Thyroid gland (tissue), 4 donors: ENCODE measurements at regions not wholly inside any gene's neighbourhood (a gene's known extent, or its start where the extent isn't known, plus 50 kb on each side); places are given as distances from the start of the nearest gene placed in this dataset.

Experiments used
- DNase-seq, 2 donors: peaks; one replicate each; pipeline ENCODE4 v3.0.0-alpha.2; 2019
- H3K27ac ChIP-seq, 3 donors: fragments of 200-600 bp; sonication (generic); 1 replicate in 2 of 3; 2 replicates in 1 of 3; pipeline ENCODE4 v1.5.1; 2016 to 2019; ENCODE audit warnings: mild to moderate bottlenecking in 1 of 3, moderate library complexity in 1 of 3
- H3K27me3 ChIP-seq: fragments of 200-600 bp; sonication (generic); one replicate; pipeline ENCODE4 v1.5.1; 2019
- H3K36me3 ChIP-seq, 2 donors: fragments of 200-600 bp; sonication (generic); one replicate each; pipeline ENCODE4 v1.5.1; 2016 to 2019
- H3K4me1 ChIP-seq, 2 donors: fragments of 200-600 bp; sonication (generic); one replicate each; pipeline ENCODE4 v1.5.1; 2017 to 2019
- H3K4me3 ChIP-seq, 3 donors: fragments of 200-600 bp; sonication (generic); replicated peaks in 1 of 3; 1 replicate in 2 of 3; 2 replicates in 1 of 3; pipeline ENCODE4 v1.5.1; 2016; ENCODE audit warnings: mild to moderate bottlenecking in 1 of 3
- H3K9me3 ChIP-seq: fragments of 200-600 bp; sonication (generic); one replicate; pipeline ENCODE4 v1.5.1; 2017
- POLR2A ChIP-seq, 2 donors: fragments of 450-650 bp; IDR thresholded peaks; one replicate each; pipeline ENCODE4 v1.6.1; 2017; ENCODE audit warnings: antibody characterized with exemption in 2 of 2, mild to moderate bottlenecking in 2 of 2, moderate library complexity in 1 of 2
- WGBS, 2 donors: methylation state at CpG; one replicate each; pipeline ENCODE4 v1.1.5; 2017; 5-methylcytosine and 5-hydroxymethylcytosine counted together
- intact Hi-C: fragments of 100-400 bp; cut with DNase I; formaldehyde crosslinking; loops from one replicate; pipeline ENCODE4 v1.15.1; 2023
- TF ChIP-seq, protein P1 (sequence below), 6 experiments: fragments of 200-600 bp in 3 of 6; fragments of 450-650 bp in 3 of 6; sonication (generic) in 3 of 6; IDR thresholded peaks; one replicate each; pipeline ENCODE4 v1.5.1; 2016 to 2019; ENCODE audit warnings: antibody characterized with exemption in 6 of 6, mild to moderate bottlenecking in 2 of 6, inconsistent platforms in 1 of 6, moderate library complexity in 1 of 6

- TF ChIP-seq, protein P1, sequence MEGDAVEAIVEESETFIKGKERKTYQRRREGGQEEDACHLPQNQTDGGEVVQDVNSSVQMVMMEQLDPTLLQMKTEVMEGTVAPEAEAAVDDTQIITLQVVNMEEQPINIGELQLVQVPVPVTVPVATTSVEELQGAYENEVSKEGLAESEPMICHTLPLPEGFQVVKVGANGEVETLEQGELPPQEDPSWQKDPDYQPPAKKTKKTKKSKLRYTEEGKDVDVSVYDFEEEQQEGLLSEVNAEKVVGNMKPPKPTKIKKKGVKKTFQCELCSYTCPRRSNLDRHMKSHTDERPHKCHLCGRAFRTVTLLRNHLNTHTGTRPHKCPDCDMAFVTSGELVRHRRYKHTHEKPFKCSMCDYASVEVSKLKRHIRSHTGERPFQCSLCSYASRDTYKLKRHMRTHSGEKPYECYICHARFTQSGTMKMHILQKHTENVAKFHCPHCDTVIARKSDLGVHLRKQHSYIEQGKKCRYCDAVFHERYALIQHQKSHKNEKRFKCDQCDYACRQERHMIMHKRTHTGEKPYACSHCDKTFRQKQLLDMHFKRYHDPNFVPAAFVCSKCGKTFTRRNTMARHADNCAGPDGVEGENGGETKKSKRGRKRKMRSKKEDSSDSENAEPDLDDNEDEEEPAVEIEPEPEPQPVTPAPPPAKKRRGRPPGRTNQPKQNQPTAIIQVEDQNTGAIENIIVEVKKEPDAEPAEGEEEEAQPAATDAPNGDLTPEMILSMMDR (IDR thresholded peaks at IDR 0.05): no peak
- TF ChIP-seq POLR2A (IDR thresholded peaks at IDR 0.05): no peak
- H3K9me3 ChIP-seq: no peaks in the 10 kb centered on the region
- DNase-seq: no peak
These were observed 760.9 kb upstream of the INTU start for GRCh38 chr4:126871810-126872209.

GRCh38 chr4:126874533-126874932, 758.2 kb upstream of the INTU start:
- TF ChIP-seq, protein P1 (IDR thresholded peaks at IDR 0.05): no peak
- TF ChIP-seq POLR2A (IDR thresholded peaks at IDR 0.05): no peak
- intact Hi-C loops: no loop called here
- H3K9me3 ChIP-seq: no peaks in the 10 kb centered on the region
- H3K36me3 ChIP-seq: no peaks in the 10 kb centered on the region
- H3K4me1 ChIP-seq: no peaks in the 10 kb centered on the region
- H3K27ac ChIP-seq: no peak overlapping the region
- no peak for DNase-seq
- H3K4me3 ChIP-seq: no peak overlapping the region
- H3K27me3 ChIP-seq: no peaks in the 10 kb centered on the region
- WGBS, 2 donors: 93% methylated on average over 2 to 5 of the region's 19 CpGs

More at GRCh38 chr4:126871810-126872209, 760.9 kb upstream of the INTU start:
- Histone ChIP-seq H3K4me1 (no peaks in the 10 kb centered on the region), H3K27me3 (no peaks in the 10 kb centered on the region), H3K36me3 (no peaks in the 10 kb centered on the region), H3K4me3 (no peak overlapping the region), H3K27ac (no peak overlapping the region)
- intact Hi-C loops: no loop called here

DNA sequence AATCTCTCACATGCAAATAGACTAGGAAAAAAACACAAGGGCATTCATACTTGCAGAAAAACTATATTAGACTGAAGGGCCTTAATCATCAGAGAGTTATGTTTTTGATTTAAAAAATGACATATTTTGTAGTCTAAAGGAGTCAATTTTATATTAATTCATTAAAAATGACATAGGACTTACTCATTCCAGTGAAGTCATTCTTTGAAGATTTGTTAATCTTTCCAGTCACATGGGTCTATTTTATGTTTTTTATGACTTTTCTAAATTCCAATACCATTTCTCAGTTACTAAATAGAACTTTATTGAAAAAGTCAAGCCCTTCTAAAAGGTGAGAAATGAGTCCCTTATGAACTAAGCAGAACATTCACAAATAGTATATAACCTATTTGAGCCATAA, 743.8 kb upstream of the INTU start:
- H3K27me3 ChIP-seq: no peaks in the 10 kb centered on the region
- no peak for DNase-seq
- H3K4me3 ChIP-seq: no peak overlapping the region
- intact Hi-C loops: no loop called here
- H3K9me3 ChIP-seq: no peaks in the 10 kb centered on the region
- no peak for TF ChIP-seq POLR2A (IDR thresholded peaks at IDR 0.05)
- TF ChIP-seq, protein P1 (IDR thresholded peaks at IDR 0.05): no peak
- H3K27ac ChIP-seq: no peak overlapping the region
- H3K36me3 ChIP-seq: no peaks in the 10 kb centered on the region
- no peaks in the 10 kb centered on the region for H3K4me1 ChIP-seq

GRCh38 chr4:126890383-126890782, 742.4 kb upstream of the INTU start:
- no peaks in the 10 kb centered on the region for H3K9me3 ChIP-seq
- TF ChIP-seq POLR2A (IDR thresholded peaks at IDR 0.05): no peak
- TF ChIP-seq, protein P1 (IDR thresholded peaks at IDR 0.05): no peak
- H3K4me1 ChIP-seq: no peaks in the 10 kb centered on the region
- no peaks in the 10 kb centered on the region for H3K27me3 ChIP-seq
- H3K27ac ChIP-seq: no peak overlapping the region
- no peaks in the 10 kb centered on the region for H3K36me3 ChIP-seq
- intact Hi-C loops: no loop called here
- no peak for DNase-seq
- H3K4me3 ChIP-seq: no peak overlapping the region

DNA sequence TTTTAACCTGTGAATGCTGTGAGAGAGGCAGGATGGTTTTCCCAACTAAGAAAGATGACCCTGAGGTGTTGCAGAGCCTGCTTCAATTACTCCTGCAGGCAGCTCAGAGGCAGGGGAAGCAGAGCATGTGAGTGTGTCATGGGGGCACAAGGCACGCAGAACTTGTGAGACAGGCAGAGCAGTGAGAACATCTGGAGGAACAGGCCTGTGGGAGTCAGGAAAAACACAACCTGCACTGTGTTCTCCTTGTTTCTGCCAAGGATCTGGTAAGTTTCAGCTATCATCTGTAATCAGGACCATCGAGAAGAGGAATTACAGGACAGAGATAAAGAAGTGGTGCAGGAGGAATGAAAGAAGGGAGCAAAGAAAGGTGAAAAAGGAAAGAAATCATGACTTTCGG, 741.8 kb upstream of the INTU start:
- intact Hi-C loops: no loop called here
- Histone ChIP-seq H3K4me1 (no peaks in the 10 kb centered on the region), H3K27ac (no peak overlapping the region)

More for the DNA sequence above, 741.8 kb upstream of the INTU start:
- 59 to 71% methylated on average over 3 of the region's 3 CpGs for WGBS, 2 donors
- Histone ChIP-seq H3K9me3 (no peaks in the 10 kb centered on the region), H3K36me3 (no peaks in the 10 kb centered on the region), H3K27me3 (no peaks in the 10 kb centered on the region), H3K4me3 (no peak overlapping the region)
- TF ChIP-seq, protein P1 (IDR thresholded peaks at IDR 0.05): no peak
- no peak for TF ChIP-seq POLR2A (IDR thresholded peaks at IDR 0.05)
- DNase-seq: no peak
